A549 (cell line): ENCODE measurements at regions not wholly inside any gene's neighbourhood (a gene's known extent, or its start where the extent isn't known, plus 50 kb on each side); places are given as distances from the start of the nearest gene placed in this dataset.
"Not testable (repeated sequence)": the region's sequence is repeated elsewhere in the genome, so short reads cannot be mapped to it uniquely, and the experiment has no call there.

ENCODE experiments used
- JUN ChIP-seq, 2 experiments: fragments of >200 bp; sonication (Bioruptor Twin); formaldehyde crosslinking; IDR thresholded peaks; 2 replicates in 1 of 2; 3 replicates in 1 of 2; pipeline ENCODE4 v1.6.1; 2016 to 2017
- SMC3 ChIP-seq: fragments of >200 bp; sonication (Bioruptor Twin); formaldehyde crosslinking; IDR thresholded peaks from 3 replicates; pipeline ENCODE4 v1.6.1; 2018; ENCODE audit warnings: inconsistent platforms
- TF ChIP-seq, protein P1 (sequence below): fragments of >200 bp; sonication (Bioruptor Twin); formaldehyde crosslinking; IDR thresholded peaks from 3 replicates; pipeline ENCODE4 v1.5.1; 2016

DNA sequence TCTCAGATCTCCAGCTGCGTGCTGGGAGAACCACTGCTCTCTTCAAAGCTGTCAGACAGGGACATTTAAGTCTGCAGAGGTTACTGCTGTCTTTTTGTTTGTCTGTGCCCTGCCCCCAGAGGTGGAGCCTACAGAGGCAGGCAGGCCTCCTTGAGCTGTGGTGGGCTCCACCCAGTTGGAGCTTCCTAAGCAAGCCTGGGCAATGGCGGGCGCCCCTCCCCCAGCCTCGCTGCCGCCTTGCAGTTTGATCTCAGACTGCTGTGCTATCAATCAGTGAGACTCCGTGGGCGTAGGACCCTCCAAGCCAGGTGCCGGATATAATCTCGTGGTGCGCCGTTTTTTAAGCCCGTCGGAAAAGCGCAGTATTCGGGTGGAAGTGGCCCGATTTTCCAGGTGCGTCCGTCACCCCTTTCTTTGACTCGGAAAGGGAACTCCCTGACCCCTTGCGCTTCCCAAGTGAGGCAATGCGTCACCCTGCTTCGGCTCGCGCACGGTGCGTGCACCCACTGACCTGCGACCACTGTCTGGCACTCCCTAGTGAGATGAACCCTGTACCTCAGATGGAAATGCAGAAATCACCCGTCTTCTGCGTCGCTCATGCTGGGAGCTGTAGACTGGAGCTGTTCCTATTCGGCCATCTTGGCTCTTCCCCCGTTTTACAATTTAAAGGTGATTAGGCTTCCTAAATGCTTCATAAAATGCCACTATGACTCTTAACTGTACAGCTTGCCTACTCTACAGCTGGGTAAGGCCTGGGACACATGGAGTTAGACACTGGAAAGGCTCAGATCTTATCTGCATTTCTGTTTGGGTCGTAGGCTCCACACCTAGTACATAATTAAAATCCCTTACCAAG is 115.7 kb upstream of the PMCH start:
- not testable (repeated sequence) for TF ChIP-seq SMC3; JUN (IDR thresholded peaks at IDR 0.05)
- TF ChIP-seq, protein P1, sequence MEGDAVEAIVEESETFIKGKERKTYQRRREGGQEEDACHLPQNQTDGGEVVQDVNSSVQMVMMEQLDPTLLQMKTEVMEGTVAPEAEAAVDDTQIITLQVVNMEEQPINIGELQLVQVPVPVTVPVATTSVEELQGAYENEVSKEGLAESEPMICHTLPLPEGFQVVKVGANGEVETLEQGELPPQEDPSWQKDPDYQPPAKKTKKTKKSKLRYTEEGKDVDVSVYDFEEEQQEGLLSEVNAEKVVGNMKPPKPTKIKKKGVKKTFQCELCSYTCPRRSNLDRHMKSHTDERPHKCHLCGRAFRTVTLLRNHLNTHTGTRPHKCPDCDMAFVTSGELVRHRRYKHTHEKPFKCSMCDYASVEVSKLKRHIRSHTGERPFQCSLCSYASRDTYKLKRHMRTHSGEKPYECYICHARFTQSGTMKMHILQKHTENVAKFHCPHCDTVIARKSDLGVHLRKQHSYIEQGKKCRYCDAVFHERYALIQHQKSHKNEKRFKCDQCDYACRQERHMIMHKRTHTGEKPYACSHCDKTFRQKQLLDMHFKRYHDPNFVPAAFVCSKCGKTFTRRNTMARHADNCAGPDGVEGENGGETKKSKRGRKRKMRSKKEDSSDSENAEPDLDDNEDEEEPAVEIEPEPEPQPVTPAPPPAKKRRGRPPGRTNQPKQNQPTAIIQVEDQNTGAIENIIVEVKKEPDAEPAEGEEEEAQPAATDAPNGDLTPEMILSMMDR: not testable (repeated sequence)
